ENCODE measurements at regions not wholly inside any gene's neighbourhood (a gene's known extent, or its start where the extent isn't known, plus 50 kb on each side); places are given as distances from the start of the nearest gene placed in this dataset.
"Not testable (repeated sequence)": the region's sequence is repeated elsewhere in the genome, so short reads cannot be mapped to it uniquely, and the experiment has no call there.

- no peaks in the 10 kb centered on the region for H3K36me3 ChIP-seq (ENCODE audit: insufficient read depth, low read length)
- no peaks in the 10 kb centered on the region for H4K20me1 ChIP-seq (ENCODE audit: insufficient read depth, low read length)
- H3K79me2 ChIP-seq (ENCODE audit: insufficient read depth, low read depth, low read length): no peaks in the 10 kb centered on the region
- intact Hi-C loops (cut with micrococcal nuclease; ENCODE audit: unreplicated experiment): no loop called here
- no peak overlapping the region for H3K27ac ChIP-seq (ENCODE audit: low read depth, low read length, poor library complexity, severe bottlenecking)
- no peak for TF ChIP-seq EZH2phosphoT487 (IDR thresholded peaks at IDR 0.05; ENCODE audit: borderline replicate concordance, low read depth, low read length)
- TF ChIP-seq CTCF (conservative IDR thresholded peaks at IDR 0.05; ENCODE audit: low read length): no peak
- no peak overlapping the region for H3K4me3 ChIP-seq (ENCODE audit: low read depth, low read length, poor library complexity, severe bottlenecking)
- H3K4me1 ChIP-seq (ENCODE audit: insufficient read depth, low read length, poor library complexity, severe bottlenecking): no peaks in the 10 kb centered on the region
- ChIA-PET CTCF (ENCODE audit: unreplicated experiment) (no interaction called here), POLR2A (no interaction called here)
- no peak overlapping the region for H3K4me2 ChIP-seq (ENCODE audit: low read length)
- no peak for DNase-seq (ENCODE audit: low spot score)
- H3K9me3 ChIP-seq (ENCODE audit: low read length): no peaks in the 10 kb centered on the region
- BruUV-seq (replicated peaks): no TSS peak
- no peaks in the 10 kb centered on the region for H3K9me2 ChIP-seq (ENCODE audit: insufficient read depth, low read length)
- no peak overlapping the region for H2AFZ ChIP-seq (ENCODE audit: low read length)
Observed at GRCh38 chr6:21941926-21942325, 348.4 kb downstream of the SOX4 start.

GRCh38 chr6:21942897-21943296 lies 349.3 kb downstream of the SOX4 start:
- no TSS peak for BruUV-seq (replicated peaks)
- no peak overlapping the region for H3K4me3 ChIP-seq (ENCODE audit: low read depth, low read length, poor library complexity, severe bottlenecking)
- TF ChIP-seq CTCF (conservative IDR thresholded peaks at IDR 0.05; ENCODE audit: low read length) (no peak), EZH2phosphoT487 (IDR thresholded peaks at IDR 0.05; ENCODE audit: borderline replicate concordance, low read depth, low read length) (no peak)
- H3K9me3 ChIP-seq (ENCODE audit: low read length): no peaks in the 10 kb centered on the region
- no peaks in the 10 kb centered on the region for H3K36me3 ChIP-seq (ENCODE audit: insufficient read depth, low read length)
- ChIA-PET POLR2A (no interaction called here), CTCF (ENCODE audit: unreplicated experiment) (no interaction called here)
- H2AFZ ChIP-seq (ENCODE audit: low read length): no peak overlapping the region
- no peak for DNase-seq (ENCODE audit: low spot score)
- H3K9me2 ChIP-seq (ENCODE audit: insufficient read depth, low read length): no peaks in the 10 kb centered on the region
- no peaks in the 10 kb centered on the region for H4K20me1 ChIP-seq (ENCODE audit: insufficient read depth, low read length)
- no peaks in the 10 kb centered on the region for H3K4me1 ChIP-seq (ENCODE audit: insufficient read depth, low read length, poor library complexity, severe bottlenecking)
- H3K27ac ChIP-seq (ENCODE audit: low read depth, low read length, poor library complexity, severe bottlenecking): no peak overlapping the region
- no peaks in the 10 kb centered on the region for H3K79me2 ChIP-seq (ENCODE audit: insufficient read depth, low read depth, low read length)
- intact Hi-C loops (cut with micrococcal nuclease; ENCODE audit: unreplicated experiment): no loop called here
- H3K4me2 ChIP-seq (ENCODE audit: low read length): no peak overlapping the region

GRCh38 chr6:21946298-21946783 lies 350.5 kb downstream of the PRL start:
- no peak overlapping the region for H3K27ac ChIP-seq (ENCODE audit: low read depth, low read length, poor library complexity, severe bottlenecking)
- CTCF ChIA-PET (ENCODE audit: unreplicated experiment): no interaction called here
- H3K4me3 ChIP-seq (ENCODE audit: low read depth, low read length, poor library complexity, severe bottlenecking): no peak overlapping the region
- H3K9me2 ChIP-seq (ENCODE audit: insufficient read depth, low read length): no peaks in the 10 kb centered on the region
- TF ChIP-seq CTCF (conservative IDR thresholded peaks at IDR 0.05; ENCODE audit: low read length) (no peak), EZH2phosphoT487 (IDR thresholded peaks at IDR 0.05; ENCODE audit: borderline replicate concordance, low read depth, low read length) (no peak)
- H3K9me3 ChIP-seq (ENCODE audit: low read length): no peaks in the 10 kb centered on the region
- H2AFZ ChIP-seq (ENCODE audit: low read length): no peak overlapping the region
- POLR2A ChIA-PET: interaction anchor here (0.6 to 0.7 kb wide), 2 partner anchors 14 to 16 kb away, joined by 3 read pairs; no protein-coding TSS in a partner anchor
- H3K4me1 ChIP-seq (ENCODE audit: insufficient read depth, low read length, poor library complexity, severe bottlenecking): no peaks in the 10 kb centered on the region
- intact Hi-C loops (cut with micrococcal nuclease; ENCODE audit: unreplicated experiment): no loop called here
- H3K79me2 ChIP-seq (ENCODE audit: insufficient read depth, low read depth, low read length): no peaks in the 10 kb centered on the region
- BruUV-seq (replicated peaks): no TSS peak
- DNase-seq (ENCODE audit: low spot score): no peak
- H4K20me1 ChIP-seq (ENCODE audit: insufficient read depth, low read length): no peaks in the 10 kb centered on the region
- H3K4me2 ChIP-seq (ENCODE audit: low read length): no peak overlapping the region
- no peaks in the 10 kb centered on the region for H3K36me3 ChIP-seq (ENCODE audit: insufficient read depth, low read length)

GRCh38 chr6:21947227-21947626 lies 349.6 kb downstream of the PRL start:
- H3K4me1 ChIP-seq (ENCODE audit: insufficient read depth, low read length, poor library complexity, severe bottlenecking); H4K20me1 ChIP-seq (ENCODE audit: insufficient read depth, low read length); H3K79me2 ChIP-seq (ENCODE audit: insufficient read depth, low read depth, low read length); H3K9me2 ChIP-seq (ENCODE audit: insufficient read depth, low read length); H3K4me3 ChIP-seq (ENCODE audit: low read depth, low read length, poor library complexity, severe bottlenecking); H2AFZ ChIP-seq (ENCODE audit: low read length); DNase-seq (ENCODE audit: low spot score); intact Hi-C loops (cut with micrococcal nuclease; ENCODE audit: unreplicated experiment); H3K4me2 ChIP-seq (ENCODE audit: low read length); BruUV-seq (replicated peaks); CTCF ChIA-PET (ENCODE audit: unreplicated experiment); H3K36me3 ChIP-seq (ENCODE audit: insufficient read depth, low read length); H3K27ac ChIP-seq (ENCODE audit: low read depth, low read length, poor library complexity, severe bottlenecking); H3K9me3 ChIP-seq (ENCODE audit: low read length): not testable (repeated sequence)
- POLR2A ChIA-PET: interaction anchor here (0.7 to 0.8 kb wide), 2 partner anchors 13 to 507 kb away, joined by 3 read pairs; no protein-coding TSS in a partner anchor
